GM18505 (cell line): ENCODE measurements at regions not wholly inside any gene's neighbourhood (a gene's known extent, or its start where the extent isn't known, plus 50 kb on each side); places are given as distances from the start of the nearest gene placed in this dataset.

Experiments used
- ATAC-seq: cut with Tn5 transposase; IDR thresholded peaks from one replicate; pipeline ENCODE4 v1.9.1; 2021; ENCODE audit not compliant: unreplicated experiment
- POLR2A ChIP-seq: IDR thresholded peaks from 4 replicates; pipeline ENCODE4 v1.6.1; 2011; ENCODE audit warnings: borderline replicate concordance; ENCODE audit not compliant: insufficient read depth, insufficient read length; ENCODE audit errors: extremely low read depth

- TF ChIP-seq POLR2A, result no peak
- no peak for ATAC-seq
Observed at GRCh38 chr5:8919096-8919495, 626.8 kb downstream of the SEMA5A start.

GRCh38 chr5:8923526-8923925 lies 622.3 kb downstream of the SEMA5A start:
- no peak for ATAC-seq

GRCh38 chr5:8924054-8924793 lies 621.7 kb downstream of the SEMA5A start:
- no peak for ATAC-seq
- TF ChIP-seq POLR2A, result no peak

More at GRCh38 chr5:8923526-8923925, 622.3 kb downstream of the SEMA5A start:
- TF ChIP-seq POLR2A, result no peak

GRCh38 chr5:8930021-8930420 lies 615.9 kb downstream of the SEMA5A start:
- no peak for ATAC-seq
- no peak for TF ChIP-seq POLR2A

GRCh38 chr5:8934455-8934854 lies 611.4 kb downstream of the SEMA5A start:
- ATAC-seq, result no peak
- no peak for TF ChIP-seq POLR2A

- no peak for TF ChIP-seq POLR2A
Observed at GRCh38 chr5:8940934-8941333, 604.9 kb downstream of the SEMA5A start.

GRCh38 chr5:8943301-8943700 lies 602.6 kb downstream of the SEMA5A start:
- no peak for TF ChIP-seq POLR2A
- ATAC-seq, result no peak

More at GRCh38 chr5:8940934-8941333, 604.9 kb downstream of the SEMA5A start:
- ATAC-seq, result no peak

- no peak for ATAC-seq
Observed at GRCh38 chr5:8944005-8944404, 601.9 kb downstream of the SEMA5A start.

GRCh38 chr5:8945972-8946371 lies 599.9 kb downstream of the SEMA5A start:
- TF ChIP-seq POLR2A, result no peak
- ATAC-seq, result no peak

More at GRCh38 chr5:8944005-8944404, 601.9 kb downstream of the SEMA5A start:
- no peak for TF ChIP-seq POLR2A

- ATAC-seq, result peak; percentile 98
- TF ChIP-seq POLR2A, result no peak
Observed at GRCh38 chr5:8949908-8950307, 596.0 kb downstream of the SEMA5A start.

GRCh38 chr5:8952147-8952546 lies 593.7 kb downstream of the SEMA5A start:
- no peak for TF ChIP-seq POLR2A
- ATAC-seq, result no peak

- ATAC-seq, result peak; percentile 39
- no peak for TF ChIP-seq POLR2A
Observed at GRCh38 chr5:8953016-8953415, 592.9 kb downstream of the SEMA5A start.

GRCh38 chr5:8953911-8954438 lies 591.9 kb downstream of the SEMA5A start:
- no peak for ATAC-seq
- no peak for TF ChIP-seq POLR2A

- no peak for TF ChIP-seq POLR2A
- no peak for ATAC-seq
Observed at GRCh38 chr5:8954801-8955200, 591.1 kb downstream of the SEMA5A start.
